ENCODE measurements at regions not wholly inside any gene's neighbourhood (a gene's known extent, or its start where the extent isn't known, plus 50 kb on each side); places are given as distances from the start of the nearest gene placed in this dataset.

- TF ChIP-seq, protein P1, sequence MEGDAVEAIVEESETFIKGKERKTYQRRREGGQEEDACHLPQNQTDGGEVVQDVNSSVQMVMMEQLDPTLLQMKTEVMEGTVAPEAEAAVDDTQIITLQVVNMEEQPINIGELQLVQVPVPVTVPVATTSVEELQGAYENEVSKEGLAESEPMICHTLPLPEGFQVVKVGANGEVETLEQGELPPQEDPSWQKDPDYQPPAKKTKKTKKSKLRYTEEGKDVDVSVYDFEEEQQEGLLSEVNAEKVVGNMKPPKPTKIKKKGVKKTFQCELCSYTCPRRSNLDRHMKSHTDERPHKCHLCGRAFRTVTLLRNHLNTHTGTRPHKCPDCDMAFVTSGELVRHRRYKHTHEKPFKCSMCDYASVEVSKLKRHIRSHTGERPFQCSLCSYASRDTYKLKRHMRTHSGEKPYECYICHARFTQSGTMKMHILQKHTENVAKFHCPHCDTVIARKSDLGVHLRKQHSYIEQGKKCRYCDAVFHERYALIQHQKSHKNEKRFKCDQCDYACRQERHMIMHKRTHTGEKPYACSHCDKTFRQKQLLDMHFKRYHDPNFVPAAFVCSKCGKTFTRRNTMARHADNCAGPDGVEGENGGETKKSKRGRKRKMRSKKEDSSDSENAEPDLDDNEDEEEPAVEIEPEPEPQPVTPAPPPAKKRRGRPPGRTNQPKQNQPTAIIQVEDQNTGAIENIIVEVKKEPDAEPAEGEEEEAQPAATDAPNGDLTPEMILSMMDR (conservative IDR thresholded peaks at IDR 0.05; ENCODE audit: low read length): no peak
- no peak for TF ChIP-seq EZH2phosphoT487 (IDR thresholded peaks at IDR 0.05; ENCODE audit: borderline replicate concordance, low read depth, low read length)
Measured at GRCh38 chr9:34793428-34793827, 83.5 kb upstream of the CCL21 start.

Measured in OCI-LY7 (cell line).